GM19372 (cell line): ENCODE measurements at regions not wholly inside any gene's neighbourhood (a gene's known extent, or its start where the extent isn't known, plus 50 kb on each side); places are given as distances from the start of the nearest gene placed in this dataset.

ENCODE experiments used
- ATAC-seq: cut with Tn5 transposase; IDR thresholded peaks from one replicate; pipeline ENCODE4 v1.9.1; 2021; ENCODE audit warnings: mild to moderate bottlenecking, low read depth, moderate library complexity; ENCODE audit not compliant: unreplicated experiment

DNA sequence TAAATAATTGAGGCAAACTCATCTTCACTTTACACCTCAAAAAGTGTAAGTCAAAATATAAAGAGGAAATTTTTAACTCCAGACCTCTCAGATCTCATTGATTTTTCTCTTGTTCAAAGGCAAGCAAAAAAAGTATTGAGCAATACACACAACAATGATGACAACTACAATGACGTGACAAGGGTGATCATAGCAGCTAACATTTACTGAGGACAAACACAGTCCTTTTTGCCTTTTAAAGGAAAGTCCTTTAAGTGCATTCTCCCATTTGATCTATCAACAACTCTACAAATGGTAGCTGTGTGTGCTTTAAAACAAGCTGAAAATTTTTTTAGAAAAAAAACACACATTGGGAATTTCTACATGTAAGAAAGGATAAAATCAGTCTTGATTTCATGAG, 123.5 kb upstream of the CTAGE1 start:
- no peak for ATAC-seq

- no peak for ATAC-seq
These were observed 124.7 kb upstream of the CTAGE1 start for GRCh38 chr18:22542406-22542835.

DNA sequence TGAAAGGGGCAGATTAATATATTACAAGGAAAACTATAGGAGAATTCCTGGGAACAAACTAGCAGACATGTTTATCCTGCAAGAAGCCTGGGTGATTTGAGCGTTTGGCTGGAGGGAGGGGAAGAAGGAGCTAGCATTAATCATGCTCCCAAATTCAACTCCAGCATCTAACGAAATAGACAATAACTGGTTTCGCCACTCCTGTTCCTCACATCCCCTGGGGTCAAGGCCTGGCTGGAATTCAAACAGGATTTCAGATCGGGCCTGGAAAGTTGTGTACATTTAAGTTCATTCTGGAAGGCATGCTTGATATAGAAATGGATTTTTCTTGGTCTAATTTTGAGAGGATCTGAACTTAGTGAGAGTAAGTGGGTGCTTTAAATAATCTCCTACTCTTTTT, 126.1 kb upstream of the CTAGE1 start:
- no peak for ATAC-seq

GRCh38 chr18:22544626-22545025, 126.9 kb upstream of the CTAGE1 start:
- ATAC-seq, result no peak

GRCh38 chr18:22545066-22545760, 127.5 kb upstream of the CTAGE1 start:
- ATAC-seq, result no peak

DNA sequence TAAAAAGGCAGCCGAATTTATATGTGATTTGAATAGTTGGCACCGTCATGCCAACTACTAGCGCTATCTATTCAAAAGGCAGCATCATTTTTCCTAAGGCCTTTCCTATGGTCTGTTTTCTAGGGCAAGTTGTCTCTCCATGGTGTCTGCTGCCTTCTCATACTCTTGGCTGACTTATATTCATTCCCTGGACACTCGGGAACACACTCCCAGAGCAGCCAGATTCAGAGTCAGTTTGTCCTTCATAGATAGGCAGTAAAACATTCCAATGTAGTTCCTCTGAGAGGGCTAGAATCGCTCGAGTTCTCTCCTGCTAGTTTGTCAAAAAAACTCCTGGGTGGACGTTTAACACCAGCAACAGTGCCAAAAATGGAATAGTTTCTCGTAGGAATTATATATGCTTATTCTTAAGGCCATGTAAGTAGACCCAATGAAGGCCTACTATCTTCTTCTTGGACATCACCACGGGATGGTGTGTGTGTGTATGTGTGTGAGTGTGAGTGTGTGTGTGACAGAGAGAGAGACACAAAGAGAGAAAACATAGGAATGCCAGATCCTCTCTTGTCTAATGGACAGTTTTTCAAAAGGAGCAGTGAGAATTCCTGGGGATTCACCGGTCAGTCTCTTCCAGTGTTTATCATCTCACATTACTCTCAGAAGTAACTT, 129.3 kb upstream of the CTAGE1 start:
- ATAC-seq, result no peak

DNA sequence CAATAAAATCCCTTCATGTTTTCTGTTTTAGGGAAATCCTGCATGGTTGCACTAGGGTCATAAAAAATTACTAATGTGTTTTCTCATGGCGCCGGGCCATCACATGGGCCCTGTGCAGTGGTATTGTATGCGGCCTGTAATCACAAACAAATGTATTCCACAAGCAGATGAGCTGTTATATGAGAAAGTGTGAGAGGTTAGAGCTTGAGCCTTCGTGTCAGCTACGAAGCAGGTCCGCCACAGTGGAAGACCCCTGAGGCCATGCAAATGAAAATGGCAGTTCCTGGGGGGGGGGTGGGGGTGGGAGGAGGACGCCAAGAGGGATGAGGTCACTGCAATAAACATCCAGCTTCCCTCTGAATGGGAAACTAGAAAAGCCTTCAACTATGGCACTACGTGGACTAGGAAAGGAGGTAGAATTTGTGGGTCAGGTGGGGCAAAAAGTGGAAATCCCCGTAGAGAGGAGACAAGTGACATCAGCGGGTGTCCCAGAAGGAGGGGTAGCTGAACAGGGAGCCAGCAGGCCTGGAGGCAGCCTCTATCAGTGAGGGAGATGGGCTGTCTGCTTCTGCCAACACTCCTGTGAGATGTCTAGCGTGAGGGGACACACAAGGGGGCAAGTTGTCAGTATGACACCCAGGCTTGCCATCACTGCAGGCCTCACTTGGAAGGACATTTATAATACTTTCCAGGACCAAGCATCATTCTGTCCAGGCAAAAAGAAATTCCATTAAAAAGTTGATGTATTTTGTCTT, 130.3 kb upstream of the CTAGE1 start:
- ATAC-seq, result no peak

GRCh38 chr18:22549260-22549937, 131.7 kb upstream of the CTAGE1 start:
- no peak for ATAC-seq

DNA sequence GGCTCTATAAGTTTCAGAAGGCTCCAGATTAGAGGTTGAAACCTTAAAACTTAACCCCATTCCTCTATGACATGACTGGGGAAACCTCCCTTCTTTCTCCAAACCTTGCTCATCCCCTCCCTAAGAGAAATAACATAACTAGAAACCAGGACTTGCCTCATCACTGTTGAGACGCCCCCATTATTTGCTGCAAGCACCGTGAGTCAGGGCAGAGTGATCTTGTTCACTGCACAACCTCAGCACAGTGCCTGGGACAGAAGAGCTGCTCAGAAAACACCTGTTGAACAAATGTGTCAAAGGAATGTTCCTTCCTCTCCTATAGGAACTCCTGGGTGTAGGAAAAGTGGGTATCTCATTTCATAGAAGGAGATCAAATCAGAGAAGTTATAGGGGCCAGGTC, 132.7 kb upstream of the CTAGE1 start:
- ATAC-seq, result no peak

GRCh38 chr18:22550861-22551260, 133.1 kb upstream of the CTAGE1 start:
- no peak for ATAC-seq

DNA sequence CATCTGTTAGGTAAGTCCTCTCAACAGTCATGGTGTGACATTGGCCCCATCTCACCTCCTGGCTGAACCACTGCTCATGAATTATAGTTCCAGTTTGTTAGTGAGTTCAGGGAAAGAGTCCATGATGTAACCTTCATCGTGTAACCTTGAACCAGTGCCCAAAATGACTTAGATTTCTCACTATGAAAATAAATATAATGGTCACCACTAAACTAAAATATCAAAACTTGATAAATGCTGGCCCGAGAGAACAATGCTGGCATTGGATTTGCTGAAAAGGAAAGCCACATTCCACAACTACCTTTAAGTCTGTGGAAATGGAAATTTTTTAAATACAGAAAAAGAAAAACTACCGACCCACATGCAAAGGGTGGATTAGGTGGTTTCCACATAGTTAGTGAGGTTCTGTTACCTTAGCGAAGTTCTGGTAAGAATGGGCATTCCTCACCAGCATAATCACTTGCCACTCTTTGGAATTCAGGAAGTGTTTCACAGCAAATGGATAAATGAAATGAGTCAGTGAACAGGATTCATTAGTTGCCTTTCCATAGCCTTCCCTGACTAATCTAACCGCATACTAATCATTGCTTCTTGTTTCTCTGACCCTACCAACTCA, 133.9 kb upstream of the CTAGE1 start:
- no peak for ATAC-seq

- no peak for ATAC-seq
These were observed 134.5 kb upstream of the CTAGE1 start for GRCh38 chr18:22552254-22552653.

DNA sequence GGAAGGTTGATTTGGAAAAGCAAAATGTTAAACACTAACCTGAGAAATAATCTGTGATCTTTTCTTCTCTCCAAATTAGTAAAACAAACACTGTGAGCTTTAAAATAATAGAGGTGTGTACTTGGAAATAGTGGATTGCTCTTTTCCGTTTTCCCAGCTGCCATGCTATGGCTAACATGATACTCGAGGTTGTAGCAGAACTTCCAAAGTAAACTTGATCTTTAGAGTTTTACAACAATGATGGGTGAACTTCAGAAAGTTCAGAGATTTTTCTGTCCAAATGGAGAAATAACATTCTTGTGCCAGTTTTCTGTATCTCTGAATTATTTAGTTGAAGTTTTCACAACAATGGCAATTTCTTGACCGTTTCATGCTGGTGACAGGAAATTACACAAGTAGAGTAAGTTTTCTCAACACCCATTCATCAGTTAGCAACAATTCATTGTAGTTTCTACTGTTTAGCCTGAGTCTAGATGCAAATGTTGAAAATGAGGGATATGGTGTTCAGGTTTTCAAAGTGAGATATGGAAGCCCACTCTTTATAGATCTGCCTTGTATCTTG, 135.3 kb upstream of the CTAGE1 start:
- ATAC-seq, result no peak

DNA sequence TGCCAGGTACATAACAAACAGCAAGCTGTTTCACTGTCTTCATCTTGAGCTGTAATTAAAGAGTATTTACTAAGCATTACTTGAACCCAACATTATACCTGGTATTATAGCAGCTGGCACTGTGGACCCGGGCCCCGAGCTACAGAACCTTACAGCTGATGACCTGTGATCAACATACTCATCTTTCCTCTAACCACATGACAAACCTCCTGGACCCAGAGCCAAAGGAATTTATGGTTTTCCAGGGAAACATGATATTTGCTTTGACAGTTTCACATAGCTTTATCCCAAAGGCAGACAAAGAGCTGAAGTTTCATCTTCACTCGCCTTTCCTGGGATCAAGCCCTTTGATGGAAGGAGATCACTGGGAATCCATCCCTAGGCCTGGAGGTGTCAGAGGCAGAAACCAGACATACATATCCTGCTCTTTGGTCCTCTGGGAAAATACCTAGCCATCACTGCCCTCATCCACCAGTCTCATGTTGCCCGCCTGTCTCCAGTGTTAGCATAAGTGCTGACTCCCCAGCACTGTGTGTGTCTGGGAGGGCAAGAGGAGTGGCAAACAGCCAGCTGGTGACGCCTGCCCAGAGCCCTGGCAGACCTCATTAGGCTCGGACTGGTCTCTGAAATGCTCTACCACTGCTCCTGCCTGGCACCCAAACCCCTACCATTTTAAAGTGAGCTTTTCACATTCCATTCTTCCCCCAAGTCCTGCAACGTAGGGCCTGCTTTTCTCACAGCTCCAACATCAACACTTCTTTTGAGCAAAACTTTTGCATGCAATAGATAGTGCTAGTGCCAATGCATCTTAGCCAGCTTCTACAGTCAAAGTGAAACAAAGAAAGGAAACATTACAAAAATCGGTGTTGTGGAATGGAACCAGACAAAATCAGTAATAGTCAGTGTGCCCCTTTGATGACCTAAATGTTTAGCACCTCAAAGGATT, 138.8 kb upstream of the CTAGE1 start:
- ATAC-seq, result no peak

GRCh38 chr18:22557168-22557941, 139.6 kb upstream of the CTAGE1 start:
- ATAC-seq, result no peak

- ATAC-seq, result no peak
These were observed 141.2 kb upstream of the CTAGE1 start for GRCh38 chr18:22558945-22559385.

DNA sequence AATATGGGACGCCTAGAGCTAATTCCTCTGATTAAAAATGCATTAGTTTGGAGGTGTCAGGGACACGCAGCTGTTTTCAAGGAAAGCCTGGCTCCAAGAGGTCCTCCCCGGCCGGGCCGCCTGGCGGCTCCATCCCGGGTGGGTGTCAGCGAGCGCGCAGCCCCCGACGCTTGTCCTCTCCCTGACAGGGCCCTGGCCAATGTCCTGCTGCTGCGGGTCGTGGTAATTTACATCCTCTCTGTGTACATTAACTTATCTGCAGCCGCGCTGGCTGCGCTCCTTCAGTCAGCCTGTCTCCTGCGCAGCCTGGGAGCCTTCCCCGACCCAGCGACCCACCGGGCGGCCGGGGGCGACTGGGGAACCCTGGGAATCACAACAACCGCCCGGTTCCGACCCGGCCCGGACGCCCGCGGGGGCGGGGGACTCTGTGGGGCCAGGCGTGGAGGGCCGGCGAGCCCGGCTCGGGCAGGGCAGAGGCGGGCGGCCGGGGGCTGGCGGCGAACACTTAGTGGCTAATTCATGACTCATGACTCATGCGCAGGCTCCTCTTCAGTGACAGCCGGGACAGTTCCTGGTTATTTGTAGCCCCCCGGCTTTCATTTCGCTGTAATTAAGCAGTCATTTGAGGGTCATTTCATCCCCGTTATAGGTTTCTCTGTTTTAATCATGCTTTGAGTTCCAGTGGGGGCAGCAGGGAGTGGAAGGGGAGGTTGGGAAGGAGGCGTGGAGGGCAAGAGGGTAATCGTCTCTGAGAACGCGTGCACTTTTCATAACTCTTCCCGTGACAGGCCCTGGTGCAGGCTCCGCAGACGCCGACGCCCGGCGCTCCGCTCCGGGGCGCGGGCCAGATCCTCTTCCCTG, 141.9 kb upstream of the CTAGE1 start:
- ATAC-seq, result no peak

DNA sequence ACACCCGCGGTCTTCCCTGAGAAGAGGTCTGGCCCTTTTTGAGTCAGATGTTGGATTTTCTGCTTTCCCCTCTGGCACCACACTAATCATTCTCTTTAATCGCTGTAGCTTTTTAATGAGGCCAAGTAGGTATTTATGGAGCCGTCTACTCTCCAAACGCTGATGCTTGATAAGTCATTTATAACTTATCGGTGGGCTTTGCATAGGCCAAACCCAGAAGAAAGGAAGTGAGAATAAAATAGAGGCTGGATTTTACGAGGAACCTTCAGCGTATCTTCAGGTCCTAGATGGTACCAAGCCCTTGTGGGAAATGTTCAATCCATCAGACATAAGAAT, 142.5 kb upstream of the CTAGE1 start:
- no peak for ATAC-seq
